ENCODE measurements at regions not wholly inside any gene's neighbourhood (a gene's known extent, or its start where the extent isn't known, plus 50 kb on each side); places are given as distances from the start of the nearest gene placed in this dataset.

- TF ChIP-seq CTCF (IDR thresholded peaks at IDR 0.05; ENCODE audit: low read depth, low read length) (no peak), POLR2A (IDR thresholded peaks at IDR 0.05; ENCODE audit: extremely low read depth, insufficient read length) (no peak)
Measured at GRCh38 chr11:96905143-96905542, 515.3 kb downstream of the JRKL start.

Measured in NB4 (cell line).